GM12878 (cell line): ENCODE measurements at regions not wholly inside any gene's neighbourhood (a gene's known extent, or its start where the extent isn't known, plus 50 kb on each side); places are given as distances from the start of the nearest gene placed in this dataset.

Experiments
- ATAC-seq: fragments of 200-7000 bp; cut with Tn5 transposase; 3 replicates; pipeline ENCODE4 v1.9.1; 2020; ENCODE audit warnings: mild to moderate bottlenecking, moderate library complexity
- BruUV-seq: library from RNA; stranded (reverse); fragments of 400-500 nt; replicated peaks from 2 replicates; lab custom pipeline; 2021; lab: Mats Ljungman, UMichigan
- CTCF ChIA-PET: fragments of 300-600 bp; sonication (Branson Sonifier 250); formaldehyde crosslinking; extraction: SDS; loops from one replicate; lab custom pipeline; 2021; ENCODE audit warnings: inconsistent platforms; lab: Yijun Ruan, JAX
- POLR2A ChIA-PET: fragments of 350-600 bp; formaldehyde crosslinking; extraction: SDS; loops from one replicate; lab custom pipeline; 2021; ENCODE audit warnings: inconsistent platforms; lab: Charles Lee
- RAD21 ChIA-PET: fragments of 300-600 bp; sonication (Branson Sonifier 250); formaldehyde crosslinking; loops from one replicate; lab custom pipeline; 2023; ENCODE audit warnings: antibody characterized with exemption; ENCODE audit not compliant: unreplicated experiment; lab: Charles Lee
- SMC1A ChIA-PET: fragments of 300-600 bp; sonication (Branson Sonifier 250); formaldehyde crosslinking; loops from one replicate; lab custom pipeline; 2023; ENCODE audit not compliant: unreplicated experiment, uncharacterized antibody; lab: Charles Lee
- DNase-seq: peaks from one replicate; pipeline ENCODE4 v3.0.0-alpha.2; 2011; ENCODE audit warnings: low read depth, low spot score
- FAIRE-seq: peaks from 3 replicates; lab custom pipeline; 2011; peaks lifted over from hg19 to GRCh38; lab: Jason Lieb, UNC
- H2AFZ ChIP-seq: 2 replicates; pipeline ENCODE4 v1.6.0; 2011; ENCODE audit warnings: low read depth, low read length, control low read depth; ENCODE audit not compliant: control insufficient read depth
- H3K27ac ChIP-seq: 2 replicates; pipeline ENCODE4 v1.5.1; 2011; ENCODE audit warnings: control low read depth; ENCODE audit not compliant: control insufficient read depth, insufficient read depth
- H3K27me3 ChIP-seq, 2 experiments: replicated peaks in 1 of 2; 2 replicates each; pipeline versions ENCODE4 v1.6.0 to v1.6.1; 2011; ENCODE audit warnings: low read length in 1 of 2; ENCODE audit not compliant: control insufficient read depth in 2 of 2, insufficient read depth in 2 of 2
- H3K36me3 ChIP-seq, 2 experiments: 2 replicates each; pipeline ENCODE4 v1.5.1; 2011; ENCODE audit warnings: low read length in 1 of 2; ENCODE audit not compliant: control insufficient read depth in 2 of 2, insufficient read depth in 2 of 2
- H3K4me1 ChIP-seq: 2 replicates; pipeline ENCODE4 v1.6.1; 2011; ENCODE audit warnings: mild to moderate bottlenecking, low read length, moderate library complexity, mixed read lengths; ENCODE audit not compliant: control insufficient read depth, insufficient read depth
- H3K4me2 ChIP-seq: 2 replicates; pipeline ENCODE4 v1.6.0; 2011; ENCODE audit warnings: control low read depth; ENCODE audit not compliant: control insufficient read depth, insufficient read depth
- H3K4me3 ChIP-seq: fragments of 200-600 bp; sonication (generic); 2 replicates; pipeline ENCODE4 v1.5.1; 2016
- H3K79me2 ChIP-seq: 2 replicates; pipeline ENCODE4 v1.6.0; 2011; ENCODE audit warnings: low read length; ENCODE audit not compliant: control insufficient read depth, insufficient read depth
- H3K9ac ChIP-seq: 2 replicates; pipeline ENCODE4 v1.8.0; 2011; ENCODE audit warnings: low read length, control low read depth, mixed read lengths; ENCODE audit not compliant: control insufficient read depth, insufficient read depth
- H3K9me3 ChIP-seq: replicated peaks from 3 replicates; pipeline ENCODE4 v1.5.1; 2011; ENCODE audit warnings: mild to moderate bottlenecking, low read length; ENCODE audit not compliant: control insufficient read depth, insufficient read depth
- H4K20me1 ChIP-seq: 2 replicates; pipeline ENCODE4 v1.6.0; 2011; ENCODE audit not compliant: control insufficient read depth, insufficient read depth
- BACH1 ChIP-seq: fragments of 450-650 bp; IDR thresholded peaks from 2 replicates; pipeline ENCODE4 v1.6.1; 2017; ENCODE audit warnings: mild to moderate bottlenecking, borderline replicate concordance
- BRCA1 ChIP-seq: IDR thresholded peaks from 2 replicates; pipeline ENCODE4 v1.6.1; 2011; ENCODE audit warnings: low read depth, low read length, improper control_type of control experiment
- CREM ChIP-seq: IDR thresholded peaks from 2 replicates; pipeline ENCODE4 v1.6.1; 2014; ENCODE audit warnings: antibody characterized with exemption, low read depth
- ESRRA ChIP-seq: IDR thresholded peaks from 2 replicates; pipeline ENCODE4 v1.6.1; 2012; ENCODE audit warnings: mild to moderate bottlenecking, low read length, improper control_type of control experiment
- RAD21 ChIP-seq: IDR thresholded peaks from 2 replicates; pipeline ENCODE4 v1.6.1; 2011; ENCODE audit warnings: mild to moderate bottlenecking, low read depth, low read length, moderate library complexity; ENCODE audit not compliant: insufficient read depth
- RB1 ChIP-seq: fragments of 450-650 bp; formaldehyde crosslinking; IDR thresholded peaks from 2 replicates; pipeline ENCODE4 v1.6.1; 2017; ENCODE audit warnings: mild to moderate bottlenecking, borderline replicate concordance
- SPI1 ChIP-seq: IDR thresholded peaks from 2 replicates; pipeline ENCODE4 v1.6.1; 2011; ENCODE audit warnings: low read depth, mild to moderate bottlenecking, low read length, moderate library complexity, borderline replicate concordance; ENCODE audit not compliant: insufficient read depth
- SUPT20H ChIP-seq: IDR thresholded peaks from 2 replicates; pipeline ENCODE4 v1.6.1; 2011; ENCODE audit warnings: low read depth, mild to moderate bottlenecking, low read length, moderate library complexity, borderline replicate concordance; ENCODE audit not compliant: control insufficient read depth
- WGBS: methylation state at CpG from one replicate; pipeline ENCODE4 v1.1.6; 2016; ENCODE audit warnings: low lambda C conversion rate; ENCODE audit not compliant: insufficient replicate concordance, insufficient coverage; ENCODE audit errors: missing lambda C conversion rate; 5-methylcytosine and 5-hydroxymethylcytosine counted together
- in situ Hi-C: fragments of 300-500 bp; cut with MboI; formaldehyde crosslinking; loops from 9 replicates; pipeline ENCODE4 v1.14.3; 2018; ENCODE audit warnings: mixed read lengths
- intact Hi-C: fragments of 100-400 bp; cut with micrococcal nuclease; formaldehyde crosslinking; loops from one replicate; pipeline ENCODE4 v1.14.2; 2022; ENCODE audit not compliant: unreplicated experiment
- TF ChIP-seq, protein P1 (sequence below): fragments of 450-650 bp; IDR thresholded peaks from 2 replicates; pipeline ENCODE4 v1.6.1; 2016; ENCODE audit warnings: mild to moderate bottlenecking, moderate library complexity, borderline replicate concordance

DNA sequence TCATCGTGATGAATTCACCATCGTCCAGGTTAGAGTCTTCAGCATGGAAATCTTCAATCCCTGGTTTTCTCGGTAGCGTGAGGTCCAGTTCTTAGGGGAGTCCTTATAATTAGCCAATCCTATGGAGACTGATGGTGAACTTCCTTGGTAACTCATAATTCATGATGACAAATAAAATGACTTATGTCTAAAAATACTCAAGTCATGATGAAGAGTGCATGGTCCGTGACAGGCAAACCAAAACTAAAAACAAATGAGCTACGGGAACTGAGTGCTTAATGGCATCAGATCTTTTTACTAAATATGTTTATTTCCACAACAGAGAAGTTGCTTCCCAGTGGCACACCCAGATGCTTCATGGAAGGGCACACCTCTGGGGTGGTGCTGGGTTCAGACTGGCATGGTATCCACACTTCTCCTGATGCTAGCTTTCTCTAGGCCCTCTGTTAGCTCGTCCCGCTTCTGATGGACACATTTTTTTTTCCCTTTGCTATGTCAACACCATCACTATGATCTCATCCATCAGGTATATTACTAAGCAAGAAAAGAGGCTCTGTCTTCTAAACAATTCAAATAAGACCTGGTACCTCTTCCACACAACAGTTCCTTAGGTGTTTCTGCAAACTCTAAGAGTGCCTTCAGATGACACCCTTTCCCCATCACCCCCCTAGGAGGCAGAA, 92.8 kb upstream of the NEDD4L start:
- Histone ChIP-seq H3K4me1 (no peaks in the 10 kb centered on the region), H3K27me3 (no peaks in the 10 kb centered on the region), H4K20me1 (no peaks in the 10 kb centered on the region), H3K79me2 (no peaks in the 10 kb centered on the region), H3K4me3 (no peak overlapping the region), H3K36me3 (no peaks in the 10 kb centered on the region), H3K9me3 (no peaks in the 10 kb centered on the region), H3K9ac (no peak overlapping the region), H3K4me2 (peak overlapping the region; percentile 28), H3K27ac (no peak overlapping the region), H2AFZ (no peak overlapping the region)
- WGBS = 26% methylated on average over 8 of the region's 8 CpGs
- ChIA-PET SMC1A (interaction anchor here (0.8 to 1.3 kb wide), 3 partner anchors 8 to 69 kb away, joined by 3 read pairs; no protein-coding TSS in a partner anchor), RAD21 (interaction anchor here (0.5 to 0.8 kb wide), 2 partner anchors 95 to 170 kb away, joined by 3 read pairs; no protein-coding TSS in a partner anchor), POLR2A (no interaction called here), CTCF (interaction anchor here (0.6 to 2.7 kb wide), 2 partner anchors 8 to 34 kb away, joined by 3 to 9 read pairs; no protein-coding TSS in a partner anchor)
- no peak for TF ChIP-seq RAD21
- no peak for TF ChIP-seq BRCA1
- TF ChIP-seq CREM = no peak
- in situ Hi-C loops = no loop called here
- DNase-seq (no peak), ATAC-seq (peak; percentile 48), FAIRE-seq (no peak)
- intact Hi-C loops = no loop called here
- no TSS peak for BruUV-seq

DNA sequence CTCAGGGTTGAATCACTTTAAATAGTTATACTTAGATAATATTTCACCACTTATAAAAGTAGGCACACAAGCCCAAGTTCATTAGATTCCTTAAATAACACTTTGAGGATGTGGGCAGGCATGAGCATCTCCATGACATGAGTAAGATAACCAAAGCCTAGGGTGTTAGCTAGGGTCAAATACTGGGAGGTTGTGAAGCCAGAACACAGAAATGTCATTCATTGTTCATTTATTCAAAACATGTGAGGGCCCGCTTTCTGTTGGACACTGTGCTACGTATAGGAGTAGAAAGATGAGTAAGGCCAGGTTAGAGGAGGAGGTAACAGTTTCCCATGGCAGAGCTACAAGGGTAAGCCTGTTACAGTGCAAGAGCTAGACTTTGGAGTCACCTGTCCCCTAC, 93.5 kb upstream of the NEDD4L start:
- Histone ChIP-seq H4K20me1 (no peaks in the 10 kb centered on the region), H3K36me3 (no peaks in the 10 kb centered on the region), H3K79me2 (no peaks in the 10 kb centered on the region), H3K27me3 (no peaks in the 10 kb centered on the region), H3K9me3 (no peaks in the 10 kb centered on the region), H3K4me1 (no peaks in the 10 kb centered on the region), H3K4me3 (no peak overlapping the region), H3K9ac (no peak overlapping the region), H3K4me2 (no peak overlapping the region), H2AFZ (no peak overlapping the region), H3K27ac (no peak overlapping the region)
- TF ChIP-seq, protein P1, sequence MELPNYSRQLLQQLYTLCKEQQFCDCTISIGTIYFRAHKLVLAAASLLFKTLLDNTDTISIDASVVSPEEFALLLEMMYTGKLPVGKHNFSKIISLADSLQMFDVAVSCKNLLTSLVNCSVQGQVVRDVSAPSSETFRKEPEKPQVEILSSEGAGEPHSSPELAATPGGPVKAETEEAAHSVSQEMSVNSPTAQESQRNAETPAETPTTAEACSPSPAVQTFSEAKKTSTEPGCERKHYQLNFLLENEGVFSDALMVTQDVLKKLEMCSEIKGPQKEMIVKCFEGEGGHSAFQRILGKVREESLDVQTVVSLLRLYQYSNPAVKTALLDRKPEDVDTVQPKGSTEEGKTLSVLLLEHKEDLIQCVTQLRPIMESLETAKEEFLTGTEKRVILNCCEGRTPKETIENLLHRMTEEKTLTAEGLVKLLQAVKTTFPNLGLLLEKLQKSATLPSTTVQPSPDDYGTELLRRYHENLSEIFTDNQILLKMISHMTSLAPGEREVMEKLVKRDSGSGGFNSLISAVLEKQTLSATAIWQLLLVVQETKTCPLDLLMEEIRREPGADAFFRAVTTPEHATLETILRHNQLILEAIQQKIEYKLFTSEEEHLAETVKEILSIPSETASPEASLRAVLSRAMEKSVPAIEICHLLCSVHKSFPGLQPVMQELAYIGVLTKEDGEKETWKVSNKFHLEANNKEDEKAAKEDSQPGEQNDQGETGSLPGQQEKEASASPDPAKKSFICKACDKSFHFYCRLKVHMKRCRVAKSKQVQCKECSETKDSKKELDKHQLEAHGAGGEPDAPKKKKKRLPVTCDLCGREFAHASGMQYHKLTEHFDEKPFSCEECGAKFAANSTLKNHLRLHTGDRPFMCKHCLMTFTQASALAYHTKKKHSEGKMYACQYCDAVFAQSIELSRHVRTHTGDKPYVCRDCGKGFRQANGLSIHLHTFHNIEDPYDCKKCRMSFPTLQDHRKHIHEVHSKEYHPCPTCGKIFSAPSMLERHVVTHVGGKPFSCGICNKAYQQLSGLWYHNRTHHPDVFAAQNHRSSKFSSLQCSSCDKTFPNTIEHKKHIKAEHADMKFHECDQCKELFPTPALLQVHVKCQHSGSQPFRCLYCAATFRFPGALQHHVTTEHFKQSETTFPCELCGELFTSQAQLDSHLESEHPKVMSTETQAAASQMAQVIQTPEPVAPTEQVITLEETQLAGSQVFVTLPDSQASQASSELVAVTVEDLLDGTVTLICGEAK = no peak
- TF ChIP-seq SUPT20H = no peak
- TF ChIP-seq SPI1 = no peak
- TF ChIP-seq RB1 = no peak
- TF ChIP-seq ESRRA = no peak
- no peak for TF ChIP-seq BACH1
- no TSS peak for BruUV-seq
- ATAC-seq = no peak
- no peak for DNase-seq
- intact Hi-C loops = no loop called here
- FAIRE-seq = no peak
- SMC1A ChIA-PET = interaction anchor here (1.2 to 1.3 kb wide), 2 partner anchors 8 to 69 kb away, joined by 3 read pairs; no protein-coding TSS in a partner anchor
- in situ Hi-C loops = no loop called here
- CTCF ChIA-PET = interaction anchor here (2.7 kb wide), 1 partner anchor 9 kb away, joined by 9 read pairs; no protein-coding TSS in a partner anchor
- WGBS = 52% methylated on average over 2 of the region's 2 CpGs
- POLR2A ChIA-PET = no interaction called here
- RAD21 ChIA-PET = no interaction called here
